Lung (tissue), 11 donors: ENCODE measurements at regions not wholly inside any gene's neighbourhood (a gene's known extent, or its start where the extent isn't known, plus 50 kb on each side); places are given as distances from the start of the nearest gene placed in this dataset.
A peak's percentile ranks its signal among the peaks of the same experiment; 100 is the strongest.

Source experiments
- ATAC-seq: fragments of 200-7000 bp; cut with Tn5 transposase; one replicate; pipeline ENCODE4 v1.9.1; 2020; ENCODE audit warnings: moderate number of reproducible peaks; ENCODE audit not compliant: insufficient read depth, low FRiP score
- DNase-seq, 3 donors: peaks; one replicate each; pipeline ENCODE4 v3.0.0-alpha.2; 2013 to 2017
- H3K27ac ChIP-seq, 2 donors: one replicate each; pipeline ENCODE4 v1.5.1; 2013; ENCODE audit warnings: mild to moderate bottlenecking in 2 of 2, moderate library complexity in 2 of 2, control low read depth in 1 of 2, inconsistent platforms in 1 of 2, low read depth in 1 of 2, low read length in 1 of 2
- H3K27me3 ChIP-seq, 3 donors: one replicate each; pipeline ENCODE4 v1.5.1; 2013; ENCODE audit warnings: low read length in 2 of 3; ENCODE audit not compliant: control insufficient read depth in 3 of 3, insufficient read depth in 3 of 3
- H3K36me3 ChIP-seq, 4 donors: one replicate each; pipeline ENCODE4 v1.5.1; 2013; ENCODE audit warnings: low read length in 4 of 4, mild to moderate bottlenecking in 1 of 4, moderate library complexity in 1 of 4; ENCODE audit not compliant: control insufficient read depth in 4 of 4, insufficient read depth in 4 of 4
- H3K4me1 ChIP-seq, 5 donors: one replicate each; pipeline ENCODE4 v1.5.1; 2013; ENCODE audit warnings: low read length in 5 of 5, mild to moderate bottlenecking in 2 of 5, moderate library complexity in 1 of 5; ENCODE audit not compliant: control insufficient read depth in 5 of 5, insufficient read depth in 5 of 5
- H3K4me3 ChIP-seq: one replicate; pipeline ENCODE4 v1.5.1; 2013; ENCODE audit warnings: mild to moderate bottlenecking, control low read depth, moderate library complexity
- H3K9ac ChIP-seq, 2 donors: one replicate each; pipeline ENCODE4 v1.5.1; 2013; ENCODE audit warnings: low read length in 2 of 2, control low read depth in 1 of 2; ENCODE audit not compliant: insufficient read depth in 1 of 2
- H3K9me3 ChIP-seq, 4 donors: one replicate each; pipeline ENCODE4 v1.5.1; 2013; ENCODE audit warnings: low read length in 3 of 4, mild to moderate bottlenecking in 1 of 4, moderate library complexity in 1 of 4; ENCODE audit not compliant: control insufficient read depth in 4 of 4, insufficient read depth in 3 of 4
- CTCF ChIP-seq: IDR thresholded peaks from 2 replicates; pipeline ENCODE4 v1.5.1; 2012; ENCODE audit warnings: mild to moderate bottlenecking; ENCODE audit errors: control extremely low read depth, extremely low read depth
- WGBS, 2 donors: extraction: QIAGEN DNeasy Blood & Tissue Kit; methylation state at CpG; one replicate each; pipeline ENCODE4 v1.1.7; 2013; 5-methylcytosine and 5-hydroxymethylcytosine counted together
- donor health status: control.
- donor health status: control.
- donor health status: Bipolar disorder and iron deficiency.
- donor health status: healthy.
- donor health status: DM: yes; HTN: yes; CAD: no.

DNA sequence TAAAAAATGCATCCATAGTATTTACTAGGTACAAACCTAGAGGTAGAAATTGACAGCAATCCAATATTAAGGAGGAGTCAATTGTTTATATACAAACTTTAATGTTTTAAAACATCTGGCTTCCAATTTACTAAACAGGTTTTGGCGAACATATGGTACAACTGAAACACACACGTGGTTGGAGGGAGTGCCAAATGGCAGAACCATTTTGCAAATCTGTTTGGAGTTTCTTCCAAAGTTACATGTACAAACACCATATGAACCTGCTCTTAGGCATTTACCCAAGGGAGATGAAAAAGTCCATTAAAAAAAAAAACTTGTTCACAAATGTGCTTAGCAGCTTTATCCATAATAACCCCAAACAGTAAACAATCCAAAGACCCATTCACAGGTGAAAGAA, 159.8 kb upstream of the MYOCD start:
- no peak overlapping the region for H3K27ac ChIP-seq
- H3K9me3 ChIP-seq = no peaks in the 10 kb centered on the region
- H3K27me3 ChIP-seq = peaks cover 0 to 8% (median 0%) of the 10 kb centered on the region in 3 donors
- DNase-seq (no peak), ATAC-seq (no peak)
- no peaks in the 10 kb centered on the region for H3K36me3 ChIP-seq
- no peak for TF ChIP-seq CTCF
- H3K4me1 ChIP-seq = peaks cover 0 to 14% (median 0%) of the 10 kb centered on the region in 5 donors
- no peak overlapping the region for H3K4me3 ChIP-seq
- WGBS, 2 donors = 75 to 78% methylated on average over 2 of the region's 2 CpGs
- no peak overlapping the region for H3K9ac ChIP-seq

DNA sequence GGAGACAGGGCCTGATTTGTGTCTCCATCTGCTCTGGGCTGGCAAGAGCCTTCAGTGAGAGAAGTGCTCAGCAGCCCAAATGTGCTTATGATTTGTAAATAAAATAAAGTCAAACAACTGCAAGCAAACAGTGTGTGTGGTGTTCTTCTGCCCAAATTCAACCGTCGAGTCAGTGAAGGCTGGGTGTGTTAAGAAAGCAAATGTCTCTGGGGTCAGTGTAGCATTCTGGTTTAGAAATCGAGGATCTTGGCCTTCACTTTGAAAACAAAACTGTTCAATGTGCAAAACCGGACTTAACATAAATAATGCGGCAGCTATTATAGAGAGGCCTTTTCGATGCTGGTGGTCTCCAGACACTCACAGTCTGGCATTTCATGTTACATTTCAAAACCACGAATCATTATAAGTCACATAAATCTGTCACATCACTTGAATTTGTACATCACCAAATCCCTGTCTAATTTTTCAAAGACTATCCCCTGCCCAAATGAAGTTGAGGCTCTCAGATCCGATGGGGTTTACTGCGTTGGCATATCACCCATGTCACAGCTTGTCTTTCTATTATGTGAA, 158.6 kb upstream of the MYOCD start:
- Histone ChIP-seq H3K9ac (no peak overlapping the region), H3K36me3 (no peaks in the 10 kb centered on the region), H3K27ac (no peak overlapping the region), H3K9me3 (no peaks in the 10 kb centered on the region), H3K4me1 (peaks cover 0 to 14% (median 0%) of the 10 kb centered on the region in 5 donors), H3K4me3 (no peak overlapping the region), H3K27me3 (peaks cover 0 to 8% (median 0%) of the 10 kb centered on the region in 3 donors)
- ATAC-seq (no peak), DNase-seq (peak; percentile 72 to 93 (median 93))
- TF ChIP-seq CTCF = no peak
- 75 to 76% methylated on average over 9 of the region's 9 CpGs for WGBS, 2 donors

DNA sequence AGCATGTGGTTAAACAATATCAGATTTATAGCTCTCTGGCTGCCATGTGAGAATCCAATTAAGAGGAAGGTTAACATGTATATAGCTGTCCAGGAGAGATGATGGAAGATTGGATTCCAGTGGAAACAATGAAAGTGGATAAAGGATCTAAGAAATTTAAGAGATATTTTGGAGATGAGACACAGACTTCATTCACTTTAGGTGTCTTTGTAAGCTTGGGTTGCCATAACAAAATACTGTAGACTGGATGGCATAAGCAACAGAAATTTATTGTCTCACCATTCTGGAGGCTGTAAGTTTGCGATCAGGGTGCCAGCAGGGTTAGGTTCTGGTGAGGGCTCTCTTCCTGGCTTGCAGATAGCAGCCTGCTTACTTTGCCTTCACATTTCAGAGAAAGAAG, 155.9 kb upstream of the MYOCD start:
- H3K27me3 ChIP-seq = peaks cover 0 to 14% (median 0%) of the 10 kb centered on the region in 3 donors
- peaks cover 0 to 14% (median 0%) of the 10 kb centered on the region in 5 donors for H3K4me1 ChIP-seq
- no peaks in the 10 kb centered on the region for H3K9me3 ChIP-seq
- DNase-seq = no peak
- H3K36me3 ChIP-seq = no peaks in the 10 kb centered on the region
- no peak for ATAC-seq
- no peak overlapping the region for H3K4me3 ChIP-seq
- TF ChIP-seq CTCF = no peak
- H3K27ac ChIP-seq = no peak overlapping the region
- no peak overlapping the region for H3K9ac ChIP-seq
- WGBS, 2 donors = 95 to 96% methylated on average over 1 of the region's 1 CpG

DNA sequence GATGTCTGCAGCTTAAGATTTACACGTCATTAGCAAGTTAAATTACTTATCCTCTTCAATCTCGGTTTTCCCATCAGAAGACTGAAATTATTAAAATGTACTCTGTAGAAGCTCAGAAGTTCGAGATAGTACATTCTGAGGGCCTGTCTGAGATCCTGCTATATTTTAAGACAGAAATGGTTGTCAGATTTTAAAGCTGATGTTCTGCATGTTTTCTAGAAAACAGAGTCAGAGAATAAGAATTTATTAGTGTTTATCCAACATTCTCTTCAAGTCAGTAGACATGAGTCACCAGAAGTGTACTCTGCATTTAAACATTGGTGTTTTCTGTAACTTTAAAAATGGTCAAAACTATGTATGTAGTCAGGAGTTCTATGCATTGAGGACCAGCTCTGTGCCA, 155.2 kb upstream of the MYOCD start:
- no peaks in the 10 kb centered on the region for H3K36me3 ChIP-seq
- ATAC-seq = no peak
- H3K4me3 ChIP-seq = no peak overlapping the region
- no peak overlapping the region for H3K9ac ChIP-seq
- no peak overlapping the region for H3K27ac ChIP-seq
- H3K9me3 ChIP-seq = no peaks in the 10 kb centered on the region
- TF ChIP-seq CTCF = no peak
- peaks cover 0 to 14% (median 0%) of the 10 kb centered on the region in 3 donors for H3K27me3 ChIP-seq
- 76 to 87% methylated on average over 3 of the region's 3 CpGs for WGBS, 2 donors
- no peak for DNase-seq
- peaks cover 0 to 14% (median 0%) of the 10 kb centered on the region in 5 donors for H3K4me1 ChIP-seq
